Activated naive CD4-positive, alpha-beta T cell treated with anti-CD3 and anti-CD28 coated beads for 36 hours (primary cell): ENCODE measurements at regions not wholly inside any gene's neighbourhood (a gene's known extent, or its start where the extent isn't known, plus 50 kb on each side); places are given as distances from the start of the nearest gene placed in this dataset.

Experiments used
- CTCF ChIA-PET: fragments of 350-600 bp; sonication (Branson Sonifier 250); formaldehyde crosslinking; loops from one replicate; lab custom pipeline; 2021; ENCODE audit warnings: antibody characterized with exemption; lab: Charles Lee
- DNase-seq: peaks from one replicate; pipeline ENCODE4 v3.0.0-alpha.2; 2020
- H3K27ac Mint-ChIP-seq: one replicate; pipeline ENCODE4 v1.8.0; 2021; ENCODE audit warnings: mild to moderate bottlenecking, mixed read lengths
- H3K27me3 Mint-ChIP-seq: one replicate; pipeline ENCODE4 v1.8.0; 2021; ENCODE audit warnings: low read depth, mixed read lengths
- H3K36me3 Mint-ChIP-seq: one replicate; pipeline ENCODE4 v1.8.0; 2021; ENCODE audit warnings: low read depth, mixed read lengths
- H3K4me1 Mint-ChIP-seq: one replicate; pipeline ENCODE4 v1.8.0; 2021; ENCODE audit warnings: low read depth, mixed read lengths
- H3K4me3 Mint-ChIP-seq: one replicate; pipeline ENCODE4 v1.8.0; 2021; ENCODE audit warnings: mild to moderate bottlenecking, moderate library complexity, mixed read lengths
- H3K9me3 Mint-ChIP-seq: one replicate; pipeline ENCODE4 v1.8.0; 2021; ENCODE audit warnings: mixed read lengths
- intact Hi-C: fragments of 100-400 bp; cut with micrococcal nuclease; formaldehyde crosslinking; loops from one replicate; pipeline ENCODE4 v1.15.1; 2023

DNA sequence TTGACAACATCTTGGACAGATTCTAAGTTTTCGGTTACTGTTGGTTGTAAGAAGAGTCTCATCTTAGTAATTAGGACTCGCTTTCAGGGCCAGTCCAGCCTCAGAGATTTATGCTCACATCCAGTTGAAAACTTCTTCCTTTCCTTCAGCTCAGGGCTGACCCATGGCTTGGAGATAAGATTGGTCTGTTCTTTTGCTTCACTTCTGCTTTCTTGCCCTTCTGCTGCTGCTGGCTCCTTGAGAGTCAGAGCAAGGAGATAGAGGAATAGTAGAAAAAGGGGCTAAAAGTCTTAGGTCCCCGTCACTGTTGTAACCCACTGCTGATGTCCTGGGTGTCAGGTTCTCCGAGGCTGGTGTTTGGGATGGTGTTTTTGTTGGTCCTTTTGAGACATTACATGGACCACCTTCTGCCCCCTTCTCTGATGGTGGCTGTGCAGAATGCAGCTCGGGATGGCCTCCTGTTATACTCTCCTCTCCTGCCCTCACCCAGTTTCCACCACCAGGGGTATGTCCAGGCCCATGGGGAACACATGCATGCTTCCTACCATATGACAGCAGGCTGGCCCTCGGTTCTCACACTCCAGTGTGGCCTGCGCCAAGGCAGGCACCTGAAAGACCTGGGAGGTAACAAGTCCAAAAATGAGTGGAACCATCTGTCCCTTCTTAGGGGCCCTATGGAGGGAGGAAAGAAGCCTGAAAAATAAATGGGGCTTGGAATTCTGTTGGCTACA lies 67.8 kb upstream of the PCBD1 start:
- CTCF ChIA-PET = interaction anchor here (0.6 kb wide), 1 partner anchor 53 kb away, joined by 3 read pairs; no protein-coding TSS in a partner anchor
- H3K36me3 Mint-ChIP-seq = no peaks in the 10 kb centered on the region
- DNase-seq = no peak
- no peak overlapping the region for H3K4me3 Mint-ChIP-seq
- intact Hi-C loops = no loop called here
- no peak overlapping the region for H3K27ac Mint-ChIP-seq
- peaks cover 4% of the 10 kb centered on the region for H3K27me3 Mint-ChIP-seq
- H3K9me3 Mint-ChIP-seq = no peaks in the 10 kb centered on the region
- no peaks in the 10 kb centered on the region for H3K4me1 Mint-ChIP-seq

GRCh38 chr10:70958396-70958795 lies 70.0 kb upstream of the PCBD1 start:
- no peaks in the 10 kb centered on the region for H3K9me3 Mint-ChIP-seq
- no peak overlapping the region for H3K27ac Mint-ChIP-seq
- CTCF ChIA-PET = no interaction called here
- no peaks in the 10 kb centered on the region for H3K36me3 Mint-ChIP-seq
- peaks cover 4% of the 10 kb centered on the region for H3K27me3 Mint-ChIP-seq
- intact Hi-C loops = no loop called here
- no peaks in the 10 kb centered on the region for H3K4me1 Mint-ChIP-seq
- no peak overlapping the region for H3K4me3 Mint-ChIP-seq
- DNase-seq = no peak

DNA sequence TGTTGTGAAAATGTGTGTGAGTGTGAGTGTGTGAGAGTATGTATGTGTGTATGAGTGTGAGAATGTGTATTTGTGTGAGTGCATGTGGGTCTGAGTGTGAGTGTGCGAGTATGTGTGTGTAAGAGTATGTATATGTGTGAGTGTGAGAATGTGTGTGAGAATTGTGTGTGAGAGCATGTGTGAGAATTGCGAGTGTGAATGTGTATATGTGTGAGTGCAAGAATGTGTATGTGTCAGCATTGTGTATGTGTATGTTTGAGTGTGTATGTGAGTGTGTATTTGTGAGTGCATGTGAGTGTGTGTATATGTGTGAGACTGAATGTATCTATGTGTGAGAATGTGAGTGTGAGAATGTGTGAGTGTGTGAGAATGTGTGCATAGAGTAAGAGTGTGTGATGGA lies 72.0 kb upstream of the PCBD1 start:
- no peak for DNase-seq
- intact Hi-C loops = no loop called here
- no peaks in the 10 kb centered on the region for H3K36me3 Mint-ChIP-seq
- no peaks in the 10 kb centered on the region for H3K4me1 Mint-ChIP-seq
- CTCF ChIA-PET = no interaction called here
- H3K27ac Mint-ChIP-seq = no peak overlapping the region
- H3K4me3 Mint-ChIP-seq = no peak overlapping the region
- peaks cover 4% of the 10 kb centered on the region for H3K27me3 Mint-ChIP-seq
- H3K9me3 Mint-ChIP-seq = no peaks in the 10 kb centered on the region

DNA sequence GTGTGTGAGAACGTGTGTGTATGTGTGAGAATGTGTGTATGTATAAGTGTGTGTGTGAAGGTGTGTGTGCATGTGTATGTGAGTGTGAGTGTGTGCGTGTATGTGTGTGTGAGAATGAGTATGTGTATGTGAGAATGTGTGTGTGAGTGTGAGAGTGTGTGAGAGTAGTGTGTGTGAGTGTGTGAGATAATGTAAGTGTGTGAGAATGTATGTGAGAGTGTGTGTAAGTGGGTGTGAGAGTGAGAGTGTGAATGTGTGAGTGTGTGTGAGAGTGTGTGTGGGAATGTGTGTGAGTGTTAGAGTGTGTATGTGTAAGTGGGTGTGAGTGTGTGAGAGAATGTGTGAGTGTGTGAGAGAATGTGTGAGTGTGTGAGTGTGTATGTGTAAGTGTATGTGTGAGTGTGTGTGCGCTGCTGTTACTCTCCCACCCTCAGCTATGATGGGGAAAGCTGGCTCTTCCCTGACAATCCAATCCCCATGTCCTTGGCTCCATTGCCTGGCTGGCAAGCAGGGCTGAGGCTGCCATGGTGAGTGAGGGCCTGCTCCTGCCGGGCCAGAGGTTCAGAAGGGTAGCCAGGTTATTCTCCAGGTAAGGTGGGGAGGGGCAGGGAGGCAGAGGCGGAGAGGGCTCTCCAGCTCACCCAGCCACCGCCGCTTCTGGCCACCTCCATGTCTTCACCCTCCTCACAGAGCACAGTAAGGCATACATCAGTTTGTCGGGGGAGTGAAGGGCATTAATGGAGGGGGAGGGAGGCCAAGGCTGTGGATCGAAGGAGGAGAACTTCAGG lies 72.6 kb upstream of the PCBD1 start:
- intact Hi-C loops = no loop called here
- Mint-ChIP-seq H3K4me3 (no peak overlapping the region), H3K9me3 (no peaks in the 10 kb centered on the region), H3K27ac (no peak overlapping the region), H3K4me1 (no peaks in the 10 kb centered on the region), H3K36me3 (no peaks in the 10 kb centered on the region), H3K27me3 (peaks cover 5% of the 10 kb centered on the region)
- CTCF ChIA-PET = no interaction called here
- DNase-seq = no peak

- intact Hi-C loops = no loop called here
- H3K4me3 Mint-ChIP-seq = no peak overlapping the region
- H3K4me1 Mint-ChIP-seq = no peaks in the 10 kb centered on the region
- H3K36me3 Mint-ChIP-seq = no peaks in the 10 kb centered on the region
- CTCF ChIA-PET = no interaction called here
- DNase-seq = no peak
- peaks cover 2% of the 10 kb centered on the region for H3K27me3 Mint-ChIP-seq
- H3K9me3 Mint-ChIP-seq = no peaks in the 10 kb centered on the region
- H3K27ac Mint-ChIP-seq = no peak overlapping the region
Observed at GRCh38 chr10:70962686-70963085, 74.3 kb upstream of the PCBD1 start.

DNA sequence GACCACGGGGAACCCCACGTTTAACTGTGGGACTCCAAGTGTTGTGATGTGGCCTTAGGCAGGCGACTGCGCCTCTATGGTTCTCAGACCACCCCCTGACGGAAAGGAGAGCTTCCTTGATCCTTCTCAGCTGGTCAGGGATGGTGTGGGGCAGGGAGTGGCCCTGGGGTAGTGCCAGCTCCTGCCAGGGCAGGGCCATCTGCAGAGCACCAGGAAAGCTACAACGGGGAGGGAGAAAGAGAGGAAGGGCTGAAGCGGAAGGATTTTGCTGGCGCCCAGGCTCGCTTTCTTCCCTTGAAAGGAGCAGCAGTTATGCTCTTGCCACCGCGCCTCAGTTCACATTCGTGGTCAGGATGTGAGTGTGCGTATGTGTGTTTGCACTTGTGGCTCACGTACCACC lies 74.9 kb upstream of the PCBD1 start:
- Mint-ChIP-seq H3K27ac (no peak overlapping the region), H3K4me1 (peaks cover 2% of the 10 kb centered on the region), H3K36me3 (no peaks in the 10 kb centered on the region), H3K9me3 (no peaks in the 10 kb centered on the region), H3K4me3 (no peak overlapping the region), H3K27me3 (peaks cover 2% of the 10 kb centered on the region)
- CTCF ChIA-PET = no interaction called here
- intact Hi-C loops = no loop called here
- no peak for DNase-seq

- no peak for DNase-seq
- no peak overlapping the region for H3K4me3 Mint-ChIP-seq
- no peaks in the 10 kb centered on the region for H3K36me3 Mint-ChIP-seq
- intact Hi-C loops = no loop called here
- H3K9me3 Mint-ChIP-seq = no peaks in the 10 kb centered on the region
- H3K4me1 Mint-ChIP-seq = peaks cover 2% of the 10 kb centered on the region
- CTCF ChIA-PET = no interaction called here
- no peak overlapping the region for H3K27ac Mint-ChIP-seq
- H3K27me3 Mint-ChIP-seq = peaks cover 2% of the 10 kb centered on the region
Observed at GRCh38 chr10:70964245-70964644, 75.9 kb upstream of the PCBD1 start.

- Mint-ChIP-seq H3K9me3 (no peaks in the 10 kb centered on the region), H3K4me1 (peaks cover 2% of the 10 kb centered on the region), H3K36me3 (no peaks in the 10 kb centered on the region), H3K4me3 (no peak overlapping the region), H3K27ac (no peak overlapping the region), H3K27me3 (peaks cover 2% of the 10 kb centered on the region)
- DNase-seq = no peak
- intact Hi-C loops = no loop called here
- CTCF ChIA-PET = no interaction called here
Observed at GRCh38 chr10:70964881-70965280, 76.5 kb upstream of the PCBD1 start.

- Mint-ChIP-seq H3K27ac (no peak overlapping the region), H3K4me1 (peaks cover 2% of the 10 kb centered on the region), H3K36me3 (no peaks in the 10 kb centered on the region), H3K27me3 (peaks cover 9% of the 10 kb centered on the region), H3K9me3 (no peaks in the 10 kb centered on the region), H3K4me3 (no peak overlapping the region)
- DNase-seq = no peak
- intact Hi-C loops = no loop called here
- CTCF ChIA-PET = no interaction called here
Observed at GRCh38 chr10:70965566-70965965, 77.2 kb upstream of the PCBD1 start.

DNA sequence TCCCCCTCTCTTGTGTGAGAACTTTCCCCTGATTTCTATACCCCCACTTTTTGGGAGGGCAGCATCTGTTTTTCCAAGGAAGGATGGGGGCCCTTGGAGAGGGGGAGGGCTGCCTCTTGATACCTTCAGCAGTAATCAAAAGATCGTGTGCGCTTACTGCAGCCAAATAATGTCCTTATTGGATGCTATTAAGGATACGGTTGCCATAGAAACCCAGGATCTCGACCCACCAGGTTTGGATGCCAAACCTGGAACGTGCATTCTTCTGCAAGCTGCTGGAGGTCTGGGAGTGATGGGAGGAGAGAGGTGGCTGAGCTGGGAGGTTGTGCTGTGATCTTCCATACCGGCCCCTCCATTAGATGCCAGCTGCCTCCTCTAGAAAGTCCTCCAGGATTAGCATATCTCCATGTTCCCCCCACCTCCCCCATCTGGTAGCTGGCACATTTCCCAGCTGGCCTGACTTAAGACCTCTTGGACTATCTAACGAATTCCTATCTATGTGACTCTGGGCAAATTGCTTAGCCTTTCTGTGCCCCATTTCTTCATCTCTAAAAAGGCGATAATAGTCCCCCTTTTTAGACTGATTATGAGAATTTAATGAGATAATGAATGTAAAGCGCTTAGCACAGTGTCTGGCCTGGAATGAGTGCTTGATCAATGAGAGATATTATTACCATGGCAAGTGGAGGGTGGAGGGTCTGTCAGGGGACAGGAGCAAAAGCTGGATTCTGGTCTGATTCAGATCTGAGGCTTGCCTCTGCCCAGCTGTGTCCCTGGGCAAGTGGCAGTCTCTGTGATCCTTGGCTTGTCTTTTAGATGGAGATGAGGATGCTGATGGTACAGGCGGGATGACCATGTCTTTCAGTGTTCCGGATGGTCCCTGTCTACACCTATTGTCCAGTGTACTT lies 78.5 kb upstream of the PCBD1 start:
- Mint-ChIP-seq H3K27ac (no peak overlapping the region), H3K4me1 (peaks cover 2% of the 10 kb centered on the region), H3K4me3 (no peak overlapping the region), H3K36me3 (no peaks in the 10 kb centered on the region), H3K27me3 (peaks cover 13% of the 10 kb centered on the region), H3K9me3 (peaks cover 2% of the 10 kb centered on the region)
- DNase-seq = no peak
- intact Hi-C loops = no loop called here
- CTCF ChIA-PET = no interaction called here

DNA sequence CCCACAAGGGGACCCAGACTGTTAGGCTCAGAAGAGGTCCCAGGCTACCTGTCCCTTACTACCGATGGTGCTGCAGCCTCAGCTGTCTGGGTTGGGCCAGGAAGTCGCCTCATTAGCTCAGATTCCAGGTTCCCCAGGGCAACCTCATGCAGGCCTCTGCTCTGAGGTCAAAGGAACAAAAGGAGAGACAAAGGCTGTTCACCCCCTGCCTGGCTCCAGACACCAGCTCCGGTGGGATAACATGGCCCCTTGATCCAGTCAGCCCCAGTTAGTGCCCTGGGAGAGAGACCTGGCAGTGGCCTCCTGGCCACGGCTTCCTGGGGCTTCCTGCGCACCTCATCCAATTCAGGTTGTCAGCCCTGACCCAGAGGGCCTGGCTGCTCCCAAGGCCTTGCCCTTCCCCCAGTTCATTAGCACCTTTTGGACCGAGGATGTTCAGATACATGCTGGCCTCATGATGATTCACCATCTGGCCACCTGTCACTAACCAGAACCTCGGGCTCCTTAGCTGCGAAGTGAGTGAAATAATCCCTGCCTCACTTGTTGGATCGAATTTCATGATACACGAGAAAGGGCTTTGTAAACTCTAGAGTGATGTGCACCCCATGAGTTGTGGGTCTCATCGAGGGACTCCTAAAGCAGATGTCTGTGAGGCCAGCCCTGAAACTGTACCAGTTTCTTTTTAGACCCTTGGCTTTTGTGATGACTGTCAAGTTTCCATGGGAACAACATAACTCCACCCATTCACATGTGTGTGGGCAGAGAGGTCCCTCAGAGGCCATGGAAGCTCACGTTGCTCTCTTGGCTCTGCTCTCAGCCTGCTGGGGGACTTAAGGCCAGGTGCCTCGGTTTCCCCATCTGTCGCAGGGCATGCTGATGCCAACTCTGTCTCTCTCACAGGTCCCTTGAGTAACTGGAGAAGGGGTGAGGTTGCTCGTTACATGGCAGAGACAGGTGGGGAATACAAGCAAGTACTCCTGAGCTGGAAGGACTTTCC lies 79.5 kb upstream of the PCBD1 start:
- CTCF ChIA-PET = interaction anchor here (0.6 to 0.7 kb wide), 2 partner anchors 44 to 68 kb away, joined by 3 read pairs; no protein-coding TSS in a partner anchor
- no peaks in the 10 kb centered on the region for H3K36me3 Mint-ChIP-seq
- DNase-seq = no peak
- H3K4me3 Mint-ChIP-seq = no peak overlapping the region
- peaks cover 2% of the 10 kb centered on the region for H3K4me1 Mint-ChIP-seq
- H3K27me3 Mint-ChIP-seq = peaks cover 16% of the 10 kb centered on the region
- peaks cover 2% of the 10 kb centered on the region for H3K9me3 Mint-ChIP-seq
- no peak overlapping the region for H3K27ac Mint-ChIP-seq
- intact Hi-C loops = no loop called here
